Mesenchymal stem cell (in vitro differentiated cells and primary cell): ENCODE measurements at regions not wholly inside any gene's neighbourhood (a gene's known extent, or its start where the extent isn't known, plus 50 kb on each side); places are given as distances from the start of the nearest gene placed in this dataset.

Source experiments
- DNase-seq: peaks from one replicate; pipeline ENCODE4 v3.0.0-alpha.2; 2013
- H2AFZ ChIP-seq: one replicate; pipeline ENCODE4 v1.6.1; 2013; ENCODE audit warnings: low read depth, mild to moderate bottlenecking, control low read depth, inconsistent platforms, low read length, moderate library complexity
- H2AK5ac ChIP-seq: 2 replicates; pipeline ENCODE4 v1.6.1; 2013; ENCODE audit warnings: low read length, moderate library complexity, mild to moderate bottlenecking, inconsistent platforms; ENCODE audit not compliant: severe bottlenecking
- H2BK120ac ChIP-seq: one replicate; pipeline ENCODE4 v1.6.1; 2013; ENCODE audit warnings: low read depth, mild to moderate bottlenecking, inconsistent platforms, low read length, moderate library complexity
- H2BK12ac ChIP-seq, 2 experiments: one replicate each; pipeline ENCODE4 v1.6.1; 2013; ENCODE audit warnings: inconsistent platforms in 2 of 2, low read length in 2 of 2, mild to moderate bottlenecking in 2 of 2, moderate library complexity in 2 of 2, control low read depth in 1 of 2
- H2BK15ac ChIP-seq: one replicate; pipeline ENCODE4 v1.6.1; 2013; ENCODE audit warnings: mild to moderate bottlenecking, low read depth, inconsistent platforms; ENCODE audit not compliant: poor library complexity, severe bottlenecking
- H2BK5ac ChIP-seq: 2 replicates; pipeline ENCODE4 v1.6.1; 2013; ENCODE audit warnings: low read depth, mild to moderate bottlenecking, low read length, control low read depth, inconsistent platforms; ENCODE audit not compliant: poor library complexity, severe bottlenecking
- H3K14ac ChIP-seq, 2 experiments: one replicate each; pipeline ENCODE4 v1.6.1; 2013; ENCODE audit warnings: inconsistent platforms in 2 of 2, low read length in 2 of 2, control low read depth in 1 of 2, mild to moderate bottlenecking in 1 of 2, moderate library complexity in 1 of 2
- H3K18ac ChIP-seq, 2 experiments: one replicate each; pipeline ENCODE4 v1.6.1; 2013; ENCODE audit warnings: inconsistent platforms in 2 of 2, low read length in 2 of 2, control low read depth in 1 of 2, low read depth in 1 of 2, mild to moderate bottlenecking in 1 of 2
- H3K23ac ChIP-seq, 2 experiments: one replicate each; pipeline ENCODE4 v1.6.1; 2013; ENCODE audit warnings: inconsistent platforms in 2 of 2, low read length in 2 of 2, mild to moderate bottlenecking in 2 of 2, moderate library complexity in 2 of 2, control low read depth in 1 of 2
- H3K27ac ChIP-seq: 2 replicates; pipeline ENCODE4 v1.5.1; 2013; ENCODE audit warnings: mild to moderate bottlenecking, moderate library complexity, low read length, control low read depth, inconsistent platforms; ENCODE audit not compliant: poor library complexity, severe bottlenecking
- H3K27me3 ChIP-seq, 2 experiments: 2 replicates each; pipeline versions ENCODE4 v1.6.1 to v1.7.0; 2013; ENCODE audit warnings: low read length in 2 of 2, mild to moderate bottlenecking in 2 of 2, moderate library complexity in 2 of 2, control low read depth in 1 of 2, inconsistent platforms in 1 of 2; ENCODE audit not compliant: control insufficient read depth in 1 of 2, insufficient read depth in 1 of 2
- H3K36me3 ChIP-seq, 2 experiments: 2 replicates each; pipeline versions ENCODE4 v1.6.1 to v1.7.0; 2013; ENCODE audit warnings: low read length in 2 of 2, control low read depth in 1 of 2, inconsistent platforms in 1 of 2, low read depth in 1 of 2, mild to moderate bottlenecking in 1 of 2; ENCODE audit not compliant: insufficient read depth in 2 of 2, control insufficient read depth in 1 of 2
- H3K4ac ChIP-seq, 2 experiments: one replicate each; pipeline ENCODE4 v1.6.1; 2013; ENCODE audit warnings: inconsistent platforms in 2 of 2, low read length in 2 of 2, mild to moderate bottlenecking in 2 of 2, moderate library complexity in 2 of 2, control low read depth in 1 of 2, low read depth in 1 of 2
- H3K4me1 ChIP-seq: 2 replicates; pipeline ENCODE4 v1.6.1; 2013; ENCODE audit warnings: low read depth, low read length, control low read depth; ENCODE audit not compliant: control insufficient read depth, insufficient read depth
- H3K4me2 ChIP-seq: 2 replicates; pipeline ENCODE4 v1.6.1; 2013; ENCODE audit warnings: low read length, mild to moderate bottlenecking, inconsistent platforms; ENCODE audit not compliant: poor library complexity, severe bottlenecking
- H3K4me3 ChIP-seq, 2 experiments: 2 replicates each; pipeline versions ENCODE4 v1.5.1 to v1.7.0; 2013; ENCODE audit warnings: low read length in 2 of 2, mild to moderate bottlenecking in 2 of 2, control low read depth in 1 of 2, low read depth in 1 of 2; ENCODE audit not compliant: insufficient read depth in 1 of 2
- H3K79me1 ChIP-seq: replicated peaks from 2 replicates; pipeline ENCODE4 v1.6.1; 2013; ENCODE audit warnings: mild to moderate bottlenecking, control low read depth, low read length, inconsistent platforms; ENCODE audit not compliant: poor library complexity, severe bottlenecking
- H3K9ac ChIP-seq: 2 replicates; pipeline ENCODE4 v1.7.0; 2013; ENCODE audit warnings: mild to moderate bottlenecking, low read length, moderate library complexity
- H3K9me3 ChIP-seq: 2 replicates; pipeline ENCODE4 v1.7.0; 2013; ENCODE audit warnings: mild to moderate bottlenecking, low read length; ENCODE audit not compliant: control insufficient read depth
- H4K8ac ChIP-seq: one replicate; pipeline ENCODE4 v1.6.1; 2013; ENCODE audit warnings: inconsistent platforms, mild to moderate bottlenecking, low read length, moderate library complexity
- H4K91ac ChIP-seq: one replicate; pipeline ENCODE4 v1.6.1; 2013; ENCODE audit warnings: mild to moderate bottlenecking, low read length, inconsistent platforms
- WGBS: methylation state at CpG from one replicate; pipeline ENCODE4 v1.1.7; 2013; ENCODE audit warnings: mixed read lengths; 5-methylcytosine and 5-hydroxymethylcytosine counted together

GRCh38 chr7:26950889-26951288 is 86.5 kb upstream of the SKAP2 start:
- Histone ChIP-seq H2AFZ (no peak overlapping the region), H3K27me3 (no peaks in the 10 kb centered on the region), H3K18ac (no peak overlapping the region), H3K36me3 (no peaks in the 10 kb centered on the region), H4K8ac (no peak overlapping the region), H3K9me3 (no peaks in the 10 kb centered on the region), H3K4me1 (no peaks in the 10 kb centered on the region), H2BK120ac (no peak overlapping the region), H3K4me3 (no peak overlapping the region), H3K27ac (no peak overlapping the region), H2AK5ac (no peak overlapping the region), H3K4me2 (no peak overlapping the region), H3K9ac (no peak overlapping the region), H3K14ac (no peak overlapping the region), H2BK5ac (no peak overlapping the region), H4K91ac (no peak overlapping the region), H2BK12ac (no peak overlapping the region), H3K23ac (no peak overlapping the region), H3K4ac (no peak overlapping the region), H3K79me1 (no peaks in the 10 kb centered on the region), H2BK15ac (no peak overlapping the region)
- DNase-seq: no peak
- WGBS: no CpG with 5 or more reads among the region's 2 CpGs

GRCh38 chr7:26949319-26949718 is 84.9 kb upstream of the SKAP2 start:
- Histone ChIP-seq H3K23ac (no peak overlapping the region), H3K18ac (no peak overlapping the region), H2BK120ac (no peak overlapping the region), H2BK15ac (no peak overlapping the region), H3K36me3 (no peaks in the 10 kb centered on the region), H2BK12ac (no peak overlapping the region), H3K4me2 (no peak overlapping the region), H3K9me3 (no peaks in the 10 kb centered on the region), H2AFZ (no peak overlapping the region), H3K27me3 (no peaks in the 10 kb centered on the region), H3K27ac (no peak overlapping the region), H3K14ac (no peak overlapping the region), H3K4me1 (no peaks in the 10 kb centered on the region), H3K9ac (no peak overlapping the region), H3K4ac (no peak overlapping the region), H4K91ac (no peak overlapping the region), H4K8ac (no peak overlapping the region), H2AK5ac (no peak overlapping the region), H2BK5ac (no peak overlapping the region), H3K79me1 (no peaks in the 10 kb centered on the region), H3K4me3 (no peak overlapping the region)
- DNase-seq: no peak
- WGBS: 0% methylated on average over 1 of the region's 1 CpG

GRCh38 chr7:26948617-26949118 is 84.3 kb upstream of the SKAP2 start:
- Histone ChIP-seq H2AFZ (no peak overlapping the region), H3K4me3 (no peak overlapping the region), H4K8ac (no peak overlapping the region), H3K23ac (no peak overlapping the region), H3K14ac (no peak overlapping the region), H2BK15ac (no peak overlapping the region), H4K91ac (no peak overlapping the region), H3K27ac (no peak overlapping the region), H3K9ac (no peak overlapping the region), H3K4ac (no peak overlapping the region), H2BK12ac (no peak overlapping the region), H3K9me3 (no peaks in the 10 kb centered on the region), H3K36me3 (no peaks in the 10 kb centered on the region), H2BK120ac (no peak overlapping the region), H3K79me1 (no peaks in the 10 kb centered on the region), H3K18ac (no peak overlapping the region), H2BK5ac (no peak overlapping the region), H3K4me1 (no peaks in the 10 kb centered on the region), H3K27me3 (no peaks in the 10 kb centered on the region), H2AK5ac (no peak overlapping the region), H3K4me2 (no peak overlapping the region)
- no CpG with 5 or more reads among the region's 1 CpG for WGBS
- no peak for DNase-seq

GRCh38 chr7:26944501-26945358 is 80.3 kb upstream of the SKAP2 start:
- H3K36me3 ChIP-seq: no peaks in the 10 kb centered on the region
- no peak overlapping the region for H3K27ac ChIP-seq
- H3K9me3 ChIP-seq: no peaks in the 10 kb centered on the region
- H2BK5ac ChIP-seq: no peak overlapping the region
- no peak overlapping the region for H3K9ac ChIP-seq
- DNase-seq: no peak
- H3K14ac ChIP-seq: no peak overlapping the region
- no peak overlapping the region for H2AK5ac ChIP-seq
- H3K4ac ChIP-seq: no peak overlapping the region
- no peak overlapping the region for H4K8ac ChIP-seq
- WGBS: 95% methylated on average over 2 of the region's 4 CpGs
- no peak overlapping the region for H3K4me2 ChIP-seq
- no peak overlapping the region for H2BK120ac ChIP-seq
- no peak overlapping the region for H3K23ac ChIP-seq
- no peak overlapping the region for H4K91ac ChIP-seq
- H3K4me1 ChIP-seq: no peaks in the 10 kb centered on the region
- no peak overlapping the region for H2BK15ac ChIP-seq
- no peak overlapping the region for H2AFZ ChIP-seq
- H3K18ac ChIP-seq: no peak overlapping the region
- H3K27me3 ChIP-seq: no peaks in the 10 kb centered on the region
- no peaks in the 10 kb centered on the region for H3K79me1 ChIP-seq
- H3K4me3 ChIP-seq: no peak overlapping the region
- no peak overlapping the region for H2BK12ac ChIP-seq
